ENCODE measurements at regions not wholly inside any gene's neighbourhood (a gene's known extent, or its start where the extent isn't known, plus 50 kb on each side); places are given as distances from the start of the nearest gene placed in this dataset.

DNA sequence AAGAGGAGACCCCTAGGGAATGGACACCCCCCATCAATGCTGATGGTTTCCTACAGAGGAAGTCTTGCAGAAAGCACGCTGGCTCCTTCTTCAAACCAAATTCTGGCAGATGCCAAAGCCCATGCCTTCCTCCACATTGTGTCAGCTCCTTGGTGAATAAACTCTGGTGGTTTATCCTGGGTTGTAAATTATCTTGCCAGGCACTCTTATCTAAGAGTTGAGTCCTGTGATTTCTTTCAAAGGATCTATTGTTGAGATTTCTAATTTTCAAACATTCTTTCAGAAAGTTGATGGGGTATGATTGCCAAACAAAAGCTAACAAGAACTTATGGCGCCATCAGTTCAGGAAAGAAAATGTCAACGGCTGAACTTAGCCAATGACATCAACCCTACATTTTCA, 160.4 kb downstream of the NSG2 start:
- TF ChIP-seq, protein P1, sequence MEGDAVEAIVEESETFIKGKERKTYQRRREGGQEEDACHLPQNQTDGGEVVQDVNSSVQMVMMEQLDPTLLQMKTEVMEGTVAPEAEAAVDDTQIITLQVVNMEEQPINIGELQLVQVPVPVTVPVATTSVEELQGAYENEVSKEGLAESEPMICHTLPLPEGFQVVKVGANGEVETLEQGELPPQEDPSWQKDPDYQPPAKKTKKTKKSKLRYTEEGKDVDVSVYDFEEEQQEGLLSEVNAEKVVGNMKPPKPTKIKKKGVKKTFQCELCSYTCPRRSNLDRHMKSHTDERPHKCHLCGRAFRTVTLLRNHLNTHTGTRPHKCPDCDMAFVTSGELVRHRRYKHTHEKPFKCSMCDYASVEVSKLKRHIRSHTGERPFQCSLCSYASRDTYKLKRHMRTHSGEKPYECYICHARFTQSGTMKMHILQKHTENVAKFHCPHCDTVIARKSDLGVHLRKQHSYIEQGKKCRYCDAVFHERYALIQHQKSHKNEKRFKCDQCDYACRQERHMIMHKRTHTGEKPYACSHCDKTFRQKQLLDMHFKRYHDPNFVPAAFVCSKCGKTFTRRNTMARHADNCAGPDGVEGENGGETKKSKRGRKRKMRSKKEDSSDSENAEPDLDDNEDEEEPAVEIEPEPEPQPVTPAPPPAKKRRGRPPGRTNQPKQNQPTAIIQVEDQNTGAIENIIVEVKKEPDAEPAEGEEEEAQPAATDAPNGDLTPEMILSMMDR (IDR thresholded peaks at IDR 0.05; ENCODE audit: poor library complexity) = no peak
- TF ChIP-seq EZH2 (IDR thresholded peaks at IDR 0.05; ENCODE audit: borderline replicate concordance) (no peak), EZH2phosphoT487 (IDR thresholded peaks at IDR 0.05; ENCODE audit: low read depth, severe bottlenecking, unreplicated experiment) (no peak)
